ENCODE measurements at regions not wholly inside any gene's neighbourhood (a gene's known extent, or its start where the extent isn't known, plus 50 kb on each side); places are given as distances from the start of the nearest gene placed in this dataset.
"Not testable (repeated sequence)": the region's sequence is repeated elsewhere in the genome, so short reads cannot be mapped to it uniquely, and the experiment has no call there.

DNA sequence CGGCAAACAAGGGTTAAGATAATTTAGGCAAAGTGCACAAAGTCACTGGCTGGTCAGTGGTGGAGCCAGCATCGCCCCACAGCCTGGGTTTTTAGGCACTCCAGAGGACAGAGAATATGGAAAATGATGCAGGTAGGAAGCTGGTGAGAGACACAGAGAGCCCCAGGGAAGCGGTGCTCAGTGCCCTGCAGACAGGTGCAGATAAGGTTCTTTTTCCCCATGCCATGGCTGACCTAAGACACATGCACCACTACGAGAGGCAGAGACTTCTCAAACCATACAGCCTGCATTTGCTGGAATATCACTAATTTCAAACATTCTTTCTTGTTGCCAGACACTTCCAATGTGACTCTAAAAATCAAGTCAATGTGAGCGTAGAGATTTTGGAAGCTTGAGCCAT, 205.7 kb upstream of the APCDD1 start:
- H3K9ac ChIP-seq (ENCODE audit: low read depth in 1 of 2, low read length in 2 of 2) = no peak overlapping the region

GRCh38 chr18:10249270-10249669, 205.2 kb upstream of the APCDD1 start:
- Histone ChIP-seq H3K4me1 (ENCODE audit: control insufficient read depth in 2 of 2, insufficient read depth in 2 of 2, low read length in 2 of 2) (no peaks in the 10 kb centered on the region), H3K9ac (ENCODE audit: low read depth in 1 of 2, low read length in 2 of 2) (no peak overlapping the region), H3K27ac (ENCODE audit: low read depth in 2 of 2, low read length in 2 of 2) (no peak overlapping the region), H3K27me3 (ENCODE audit: control insufficient read depth in 2 of 2, insufficient read depth in 2 of 2, low read length in 2 of 2) (no peaks in the 10 kb centered on the region), H3K4me3 (ENCODE audit: low read length in 2 of 2) (no peak overlapping the region), H3K9me3 (ENCODE audit: control insufficient read depth in 2 of 2, low read length in 2 of 2) (no peaks in the 10 kb centered on the region), H3K36me3 (ENCODE audit: control insufficient read depth in 2 of 2, insufficient read depth in 2 of 2, low read length in 2 of 2) (no peaks in the 10 kb centered on the region)

More for the DNA sequence above, 205.7 kb upstream of the APCDD1 start:
- Histone ChIP-seq H3K36me3 (ENCODE audit: control insufficient read depth in 2 of 2, insufficient read depth in 2 of 2, low read length in 2 of 2) (no peaks in the 10 kb centered on the region), H3K9me3 (ENCODE audit: control insufficient read depth in 2 of 2, low read length in 2 of 2) (no peaks in the 10 kb centered on the region), H3K27ac (ENCODE audit: low read depth in 2 of 2, low read length in 2 of 2) (no peak overlapping the region), H3K27me3 (ENCODE audit: control insufficient read depth in 2 of 2, insufficient read depth in 2 of 2, low read length in 2 of 2) (no peaks in the 10 kb centered on the region), H3K4me1 (ENCODE audit: control insufficient read depth in 2 of 2, insufficient read depth in 2 of 2, low read length in 2 of 2) (no peaks in the 10 kb centered on the region), H3K4me3 (ENCODE audit: low read length in 2 of 2) (no peak overlapping the region)

DNA sequence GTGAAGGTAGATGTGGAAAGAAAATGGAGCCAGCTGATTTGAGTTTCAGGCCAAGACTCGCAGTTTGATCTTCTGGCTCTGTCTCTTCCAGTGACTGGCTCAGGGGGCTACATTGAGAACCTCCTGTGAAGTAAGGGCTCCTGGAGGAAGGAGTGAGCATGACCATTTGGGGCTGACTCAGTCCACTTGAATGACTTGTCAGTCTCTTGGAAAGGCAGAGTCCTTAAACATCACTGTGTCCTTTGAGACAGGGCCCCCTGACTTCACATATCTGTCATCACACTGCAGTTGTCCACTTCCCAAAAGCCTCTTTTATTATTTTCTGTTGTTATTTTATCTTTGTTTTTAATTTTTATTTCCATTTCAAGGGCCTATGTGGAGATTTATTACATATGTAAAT, 204.6 kb upstream of the APCDD1 start:
- H3K36me3 ChIP-seq (ENCODE audit: control insufficient read depth in 2 of 2, insufficient read depth in 2 of 2, low read length in 2 of 2) = no peaks in the 10 kb centered on the region
- H3K4me3 ChIP-seq (ENCODE audit: low read length in 2 of 2) = no peak overlapping the region
- H3K9me3 ChIP-seq (ENCODE audit: control insufficient read depth in 2 of 2, low read length in 2 of 2) = no peaks in the 10 kb centered on the region
- no peaks in the 10 kb centered on the region for H3K27me3 ChIP-seq (ENCODE audit: control insufficient read depth in 2 of 2, insufficient read depth in 2 of 2, low read length in 2 of 2)
- no peak overlapping the region for H3K9ac ChIP-seq (ENCODE audit: low read depth in 1 of 2, low read length in 2 of 2)
- no peak overlapping the region for H3K27ac ChIP-seq (ENCODE audit: low read depth in 2 of 2, low read length in 2 of 2)
- H3K4me1 ChIP-seq (ENCODE audit: control insufficient read depth in 2 of 2, insufficient read depth in 2 of 2, low read length in 2 of 2) = no peaks in the 10 kb centered on the region

GRCh38 chr18:10252494-10252893, 201.9 kb upstream of the APCDD1 start:
- no peaks in the 10 kb centered on the region for H3K36me3 ChIP-seq (ENCODE audit: control insufficient read depth in 2 of 2, insufficient read depth in 2 of 2, low read length in 2 of 2)
- H3K27me3 ChIP-seq (ENCODE audit: control insufficient read depth in 2 of 2, insufficient read depth in 2 of 2, low read length in 2 of 2) = no peaks in the 10 kb centered on the region
- no peaks in the 10 kb centered on the region for H3K4me1 ChIP-seq (ENCODE audit: control insufficient read depth in 2 of 2, insufficient read depth in 2 of 2, low read length in 2 of 2)
- H3K9me3 ChIP-seq (ENCODE audit: control insufficient read depth in 2 of 2, low read length in 2 of 2) = no peaks in the 10 kb centered on the region
- H3K27ac ChIP-seq (ENCODE audit: low read depth in 2 of 2, low read length in 2 of 2) = no peak overlapping the region
- no peak overlapping the region for H3K9ac ChIP-seq (ENCODE audit: low read depth in 1 of 2, low read length in 2 of 2)
- no peak overlapping the region for H3K4me3 ChIP-seq (ENCODE audit: low read length in 2 of 2)

DNA sequence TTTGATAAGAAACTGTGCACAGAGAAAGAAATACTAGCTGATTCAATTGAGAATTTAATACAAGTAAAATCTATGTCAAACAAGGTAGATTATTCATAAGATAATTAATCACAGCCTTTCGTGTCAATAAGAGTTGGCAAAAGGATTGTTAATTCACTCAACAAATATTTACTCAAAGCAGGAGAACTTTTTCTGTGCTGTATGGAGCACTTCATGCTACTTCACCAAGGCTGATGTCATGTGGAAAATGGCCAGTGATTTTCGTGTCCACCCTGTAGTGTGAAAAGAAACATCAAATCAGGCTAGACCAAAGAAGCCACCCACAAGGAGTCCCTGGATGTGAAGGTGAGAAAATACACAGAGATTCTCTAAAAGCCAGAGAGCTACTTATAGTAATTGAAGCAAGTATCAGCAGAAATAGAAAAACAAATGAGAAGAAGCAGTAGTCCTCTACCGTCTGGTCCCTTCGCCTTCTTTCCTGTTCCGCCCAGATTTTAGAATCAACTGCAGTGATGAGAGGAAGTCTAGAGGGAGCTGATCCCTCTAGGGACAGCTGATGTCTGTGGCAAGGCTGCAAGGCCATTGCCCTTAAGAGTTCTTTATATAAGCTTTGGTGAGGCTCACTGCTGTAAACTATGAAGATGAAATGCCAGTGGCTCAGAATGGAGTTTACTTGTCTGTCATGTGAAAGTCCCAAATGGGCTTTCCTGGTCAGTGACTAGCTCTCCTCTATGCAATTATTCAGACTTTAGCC, 201.3 kb upstream of the APCDD1 start:
- Histone ChIP-seq H3K9me3 (ENCODE audit: control insufficient read depth in 2 of 2, low read length in 2 of 2) (no peaks in the 10 kb centered on the region), H3K9ac (ENCODE audit: low read depth in 1 of 2, low read length in 2 of 2) (no peak overlapping the region), H3K36me3 (ENCODE audit: control insufficient read depth in 2 of 2, insufficient read depth in 2 of 2, low read length in 2 of 2) (no peaks in the 10 kb centered on the region), H3K4me1 (ENCODE audit: control insufficient read depth in 2 of 2, insufficient read depth in 2 of 2, low read length in 2 of 2) (no peaks in the 10 kb centered on the region), H3K4me3 (ENCODE audit: low read length in 2 of 2) (no peak overlapping the region), H3K27me3 (ENCODE audit: control insufficient read depth in 2 of 2, insufficient read depth in 2 of 2, low read length in 2 of 2) (no peaks in the 10 kb centered on the region), H3K27ac (ENCODE audit: low read depth in 2 of 2, low read length in 2 of 2) (no peak overlapping the region)

- not testable (repeated sequence) for H3K4me3 ChIP-seq (ENCODE audit: low read length in 2 of 2); H3K27ac ChIP-seq (ENCODE audit: low read depth in 2 of 2, low read length in 2 of 2); H3K9ac ChIP-seq (ENCODE audit: low read depth in 1 of 2, low read length in 2 of 2); H3K36me3 ChIP-seq (ENCODE audit: control insufficient read depth in 2 of 2, insufficient read depth in 2 of 2, low read length in 2 of 2); H3K9me3 ChIP-seq (ENCODE audit: control insufficient read depth in 2 of 2, low read length in 2 of 2); H3K4me1 ChIP-seq (ENCODE audit: control insufficient read depth in 2 of 2, insufficient read depth in 2 of 2, low read length in 2 of 2); H3K27me3 ChIP-seq (ENCODE audit: control insufficient read depth in 2 of 2, insufficient read depth in 2 of 2, low read length in 2 of 2)
Observed at GRCh38 chr18:10256276-10256675, 198.2 kb upstream of the APCDD1 start.

DNA sequence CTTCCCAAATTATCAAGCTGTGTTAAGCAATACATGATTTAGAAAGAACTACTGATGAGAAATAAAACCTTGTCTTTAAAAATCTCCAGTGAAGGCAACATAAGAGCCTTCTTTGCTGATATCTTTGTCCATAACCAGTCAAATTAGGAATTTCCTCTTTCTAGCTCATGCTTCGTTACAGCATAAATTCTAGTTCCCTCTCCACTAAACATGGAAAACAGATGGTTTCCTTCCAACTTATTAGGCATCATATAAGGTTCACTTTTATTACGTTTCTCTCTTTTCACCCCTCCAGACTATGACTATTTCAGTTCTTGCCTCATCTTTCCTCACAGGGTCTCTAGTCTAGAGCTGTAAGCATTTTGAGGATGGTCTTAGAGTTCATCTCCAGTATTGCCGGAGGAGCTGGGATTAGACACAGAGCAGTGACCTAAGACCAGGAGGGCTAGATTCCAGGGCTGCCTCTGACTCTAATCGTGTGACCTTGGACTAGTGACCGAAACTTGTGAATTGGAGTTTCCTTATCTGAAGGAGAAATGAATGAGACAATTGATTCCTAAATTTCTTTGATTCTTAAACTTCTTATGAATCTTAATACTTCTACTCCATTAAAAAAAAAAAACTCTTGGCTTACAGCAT, 195.5 kb upstream of the APCDD1 start:
- H3K27ac ChIP-seq (ENCODE audit: low read depth in 2 of 2, low read length in 2 of 2) = no peak overlapping the region
- H3K36me3 ChIP-seq (ENCODE audit: control insufficient read depth in 2 of 2, insufficient read depth in 2 of 2, low read length in 2 of 2) = no peaks in the 10 kb centered on the region
- no peaks in the 10 kb centered on the region for H3K9me3 ChIP-seq (ENCODE audit: control insufficient read depth in 2 of 2, low read length in 2 of 2)
- no peaks in the 10 kb centered on the region for H3K27me3 ChIP-seq (ENCODE audit: control insufficient read depth in 2 of 2, insufficient read depth in 2 of 2, low read length in 2 of 2)
- no peak overlapping the region for H3K4me3 ChIP-seq (ENCODE audit: low read length in 2 of 2)
- no peaks in the 10 kb centered on the region for H3K4me1 ChIP-seq (ENCODE audit: control insufficient read depth in 2 of 2, insufficient read depth in 2 of 2, low read length in 2 of 2)
- no peak overlapping the region for H3K9ac ChIP-seq (ENCODE audit: low read depth in 1 of 2, low read length in 2 of 2)

- H3K36me3 ChIP-seq (ENCODE audit: control insufficient read depth in 2 of 2, insufficient read depth in 2 of 2, low read length in 2 of 2) = no peaks in the 10 kb centered on the region
- no peaks in the 10 kb centered on the region for H3K27me3 ChIP-seq (ENCODE audit: control insufficient read depth in 2 of 2, insufficient read depth in 2 of 2, low read length in 2 of 2)
- no peaks in the 10 kb centered on the region for H3K4me1 ChIP-seq (ENCODE audit: control insufficient read depth in 2 of 2, insufficient read depth in 2 of 2, low read length in 2 of 2)
- H3K9ac ChIP-seq (ENCODE audit: low read depth in 1 of 2, low read length in 2 of 2) = no peak overlapping the region
- no peak overlapping the region for H3K4me3 ChIP-seq (ENCODE audit: low read length in 2 of 2)
- H3K27ac ChIP-seq (ENCODE audit: low read depth in 2 of 2, low read length in 2 of 2) = no peak overlapping the region
- no peaks in the 10 kb centered on the region for H3K9me3 ChIP-seq (ENCODE audit: control insufficient read depth in 2 of 2, low read length in 2 of 2)
Observed at GRCh38 chr18:10259901-10260300, 194.5 kb upstream of the APCDD1 start.

DNA sequence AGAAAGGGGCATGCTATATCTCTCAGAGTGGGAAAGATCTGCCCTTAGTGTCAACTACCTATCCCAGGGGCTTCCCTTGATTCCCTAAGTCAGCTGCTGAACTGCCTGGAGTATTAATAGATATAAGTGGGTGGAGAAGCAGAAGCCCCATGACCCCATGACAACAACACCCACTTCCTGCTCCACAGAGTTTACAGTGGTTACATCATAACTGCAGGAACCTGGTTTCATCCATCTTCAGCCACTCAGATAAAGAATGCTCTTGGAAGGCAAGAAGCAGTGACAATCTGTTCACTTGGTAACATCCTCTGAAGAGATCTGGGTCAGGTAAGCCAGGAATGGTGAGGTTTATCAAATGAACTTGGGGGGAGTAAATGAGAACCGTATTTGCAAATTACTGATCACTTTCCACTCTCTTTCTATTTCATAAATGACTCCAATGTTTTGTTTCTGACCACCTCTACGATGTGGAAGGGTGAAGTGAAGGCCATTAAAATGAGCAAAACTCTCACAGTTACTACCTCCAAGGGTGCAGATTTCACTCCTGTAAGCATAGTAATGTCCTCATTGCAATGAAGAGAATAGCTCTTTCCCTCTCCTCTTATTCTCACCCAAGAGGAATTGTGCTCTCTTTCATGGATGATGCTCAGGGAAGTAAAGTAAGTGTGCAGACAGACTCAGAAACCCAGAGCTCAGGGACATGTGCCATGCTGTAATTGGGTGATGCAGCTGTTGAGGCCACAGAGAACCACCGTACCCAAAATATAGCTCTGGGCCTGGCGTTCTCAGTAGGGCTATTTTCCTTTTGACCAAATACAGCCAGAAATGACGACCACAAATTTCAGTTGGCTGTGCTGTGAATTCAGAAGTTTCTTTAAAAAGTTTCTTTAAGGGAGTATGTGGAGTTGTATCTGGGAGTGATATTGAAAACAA, 192.8 kb upstream of the APCDD1 start:
- Histone ChIP-seq H3K27me3 (ENCODE audit: control insufficient read depth in 2 of 2, insufficient read depth in 2 of 2, low read length in 2 of 2) (no peaks in the 10 kb centered on the region), H3K9ac (ENCODE audit: low read depth in 1 of 2, low read length in 2 of 2) (no peak overlapping the region), H3K4me1 (ENCODE audit: control insufficient read depth in 2 of 2, insufficient read depth in 2 of 2, low read length in 2 of 2) (no peaks in the 10 kb centered on the region), H3K4me3 (ENCODE audit: low read length in 2 of 2) (no peak overlapping the region), H3K27ac (ENCODE audit: low read depth in 2 of 2, low read length in 2 of 2) (no peak overlapping the region), H3K9me3 (ENCODE audit: control insufficient read depth in 2 of 2, low read length in 2 of 2) (no peaks in the 10 kb centered on the region), H3K36me3 (ENCODE audit: control insufficient read depth in 2 of 2, insufficient read depth in 2 of 2, low read length in 2 of 2) (no peaks in the 10 kb centered on the region)

- Histone ChIP-seq H3K9ac (ENCODE audit: low read depth in 1 of 2, low read length in 2 of 2) (no peak overlapping the region), H3K9me3 (ENCODE audit: control insufficient read depth in 2 of 2, low read length in 2 of 2) (no peaks in the 10 kb centered on the region), H3K4me3 (ENCODE audit: low read length in 2 of 2) (no peak overlapping the region), H3K4me1 (ENCODE audit: control insufficient read depth in 2 of 2, insufficient read depth in 2 of 2, low read length in 2 of 2) (no peaks in the 10 kb centered on the region), H3K27ac (ENCODE audit: low read depth in 2 of 2, low read length in 2 of 2) (peak overlapping the region in 1 of 2 donors; percentile 44), H3K27me3 (ENCODE audit: control insufficient read depth in 2 of 2, insufficient read depth in 2 of 2, low read length in 2 of 2) (no peaks in the 10 kb centered on the region), H3K36me3 (ENCODE audit: control insufficient read depth in 2 of 2, insufficient read depth in 2 of 2, low read length in 2 of 2) (no peaks in the 10 kb centered on the region)
Observed at GRCh38 chr18:10262566-10262965, 191.9 kb upstream of the APCDD1 start.
